WTC11 (cell line): ENCODE measurements at regions not wholly inside any gene's neighbourhood (a gene's known extent, or its start where the extent isn't known, plus 50 kb on each side); places are given as distances from the start of the nearest gene placed in this dataset.

Experiments used
- ATF1 ChIP-seq: sonication (generic); formaldehyde crosslinking; IDR thresholded peaks from 2 replicates; pipeline ENCODE4 v1.8.1; 2023; ENCODE audit warnings: mild to moderate bottlenecking, moderate library complexity, missing genetic modification reagents
- ELF4 ChIP-seq: sonication (generic); formaldehyde crosslinking; IDR thresholded peaks from 2 replicates; pipeline ENCODE4 v1.8.1; 2022; ENCODE audit warnings: low read depth, mild to moderate bottlenecking, moderate library complexity, missing genetic modification reagents
- FOXP1 ChIP-seq: sonication (generic); formaldehyde crosslinking; IDR thresholded peaks from 2 replicates; pipeline ENCODE4 v1.8.0; 2022; ENCODE audit warnings: missing genetic modification reagents, mild to moderate bottlenecking, moderate library complexity, borderline replicate concordance
- GABPB1 ChIP-seq: sonication (generic); formaldehyde crosslinking; IDR thresholded peaks from 2 replicates; pipeline ENCODE4 v1.8.1; 2023; ENCODE audit warnings: mild to moderate bottlenecking, missing genetic modification reagents
- IRF2 ChIP-seq: sonication (generic); formaldehyde crosslinking; IDR thresholded peaks from 2 replicates; pipeline ENCODE4 v1.8.0; 2022; ENCODE audit warnings: low read depth, missing genetic modification reagents, borderline replicate concordance
- NR1H2 ChIP-seq: sonication (generic); formaldehyde crosslinking; IDR thresholded peaks from 2 replicates; pipeline ENCODE4 v1.9.0; 2021; ENCODE audit warnings: mild to moderate bottlenecking, moderate library complexity, missing genetic modification reagents
- TEAD4 ChIP-seq: sonication (generic); formaldehyde crosslinking; IDR thresholded peaks from 2 replicates; pipeline ENCODE4 v1.8.0; 2022; ENCODE audit warnings: mild to moderate bottlenecking, missing genetic modification reagents
- USF1 ChIP-seq: sonication (generic); formaldehyde crosslinking; IDR thresholded peaks from 2 replicates; pipeline ENCODE4 v1.8.0; 2022; ENCODE audit warnings: mild to moderate bottlenecking, missing genetic modification reagents
- ZBTB43 ChIP-seq: sonication (generic); formaldehyde crosslinking; IDR thresholded peaks from 2 replicates; pipeline ENCODE4 v1.8.1; 2023; ENCODE audit warnings: mild to moderate bottlenecking, missing genetic modification reagents
- ZNF532 ChIP-seq: fragments of 250-450 bp; sonication (Bioruptor Pico); IDR thresholded peaks from 2 replicates; pipeline ENCODE4 v1.9.0; 2021; ENCODE audit warnings: mild to moderate bottlenecking, borderline replicate concordance
- ZNF671 ChIP-seq: fragments of 250-450 bp; sonication (Bioruptor Pico); IDR thresholded peaks from 2 replicates; pipeline ENCODE4 v1.8.0; 2021; ENCODE audit warnings: mild to moderate bottlenecking
- TF ChIP-seq, protein P1 (sequence below): sonication (generic); formaldehyde crosslinking; IDR thresholded peaks from 2 replicates; pipeline ENCODE4 v1.8.1; 2023; ENCODE audit warnings: mild to moderate bottlenecking, missing genetic modification reagents, moderate library complexity
- TF ChIP-seq, protein P2 (sequence below): fragments of 200-600 bp; IDR thresholded peaks from 2 replicates; pipeline ENCODE4 v1.8.0; 2022; ENCODE audit warnings: antibody characterized with exemption
- TF ChIP-seq, protein P3 (sequence below): sonication (generic); formaldehyde crosslinking; IDR thresholded peaks from 2 replicates; pipeline ENCODE4 v1.8.0; 2023; ENCODE audit warnings: missing genetic modification reagents, mild to moderate bottlenecking, borderline replicate concordance

GRCh38 chr2:120434492-120435308 is 88.8 kb downstream of the INHBB start:
- TF ChIP-seq, protein P1, sequence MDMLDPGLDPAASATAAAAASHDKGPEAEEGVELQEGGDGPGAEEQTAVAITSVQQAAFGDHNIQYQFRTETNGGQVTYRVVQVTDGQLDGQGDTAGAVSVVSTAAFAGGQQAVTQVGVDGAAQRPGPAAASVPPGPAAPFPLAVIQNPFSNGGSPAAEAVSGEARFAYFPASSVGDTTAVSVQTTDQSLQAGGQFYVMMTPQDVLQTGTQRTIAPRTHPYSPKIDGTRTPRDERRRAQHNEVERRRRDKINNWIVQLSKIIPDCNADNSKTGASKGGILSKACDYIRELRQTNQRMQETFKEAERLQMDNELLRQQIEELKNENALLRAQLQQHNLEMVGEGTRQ, result no peak
- TF ChIP-seq, protein P2, sequence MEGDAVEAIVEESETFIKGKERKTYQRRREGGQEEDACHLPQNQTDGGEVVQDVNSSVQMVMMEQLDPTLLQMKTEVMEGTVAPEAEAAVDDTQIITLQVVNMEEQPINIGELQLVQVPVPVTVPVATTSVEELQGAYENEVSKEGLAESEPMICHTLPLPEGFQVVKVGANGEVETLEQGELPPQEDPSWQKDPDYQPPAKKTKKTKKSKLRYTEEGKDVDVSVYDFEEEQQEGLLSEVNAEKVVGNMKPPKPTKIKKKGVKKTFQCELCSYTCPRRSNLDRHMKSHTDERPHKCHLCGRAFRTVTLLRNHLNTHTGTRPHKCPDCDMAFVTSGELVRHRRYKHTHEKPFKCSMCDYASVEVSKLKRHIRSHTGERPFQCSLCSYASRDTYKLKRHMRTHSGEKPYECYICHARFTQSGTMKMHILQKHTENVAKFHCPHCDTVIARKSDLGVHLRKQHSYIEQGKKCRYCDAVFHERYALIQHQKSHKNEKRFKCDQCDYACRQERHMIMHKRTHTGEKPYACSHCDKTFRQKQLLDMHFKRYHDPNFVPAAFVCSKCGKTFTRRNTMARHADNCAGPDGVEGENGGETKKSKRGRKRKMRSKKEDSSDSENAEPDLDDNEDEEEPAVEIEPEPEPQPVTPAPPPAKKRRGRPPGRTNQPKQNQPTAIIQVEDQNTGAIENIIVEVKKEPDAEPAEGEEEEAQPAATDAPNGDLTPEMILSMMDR, result no peak
- TF ChIP-seq FOXP1 (no peak), ATF1 (CRISPR knock-in tag) (no peak), USF1 (no peak), IRF2 (no peak), TEAD4 (no peak), ZNF532 (CRISPR knock-in tag) (no peak), NR1H2 (no peak), ZBTB43 (CRISPR knock-in tag) (no peak), ELF4 (CRISPR knock-in tag) (no peak), ZNF671 (CRISPR knock-in tag) (no peak), GABPB1 (CRISPR knock-in tag) (no peak)
- TF ChIP-seq, protein P3, sequence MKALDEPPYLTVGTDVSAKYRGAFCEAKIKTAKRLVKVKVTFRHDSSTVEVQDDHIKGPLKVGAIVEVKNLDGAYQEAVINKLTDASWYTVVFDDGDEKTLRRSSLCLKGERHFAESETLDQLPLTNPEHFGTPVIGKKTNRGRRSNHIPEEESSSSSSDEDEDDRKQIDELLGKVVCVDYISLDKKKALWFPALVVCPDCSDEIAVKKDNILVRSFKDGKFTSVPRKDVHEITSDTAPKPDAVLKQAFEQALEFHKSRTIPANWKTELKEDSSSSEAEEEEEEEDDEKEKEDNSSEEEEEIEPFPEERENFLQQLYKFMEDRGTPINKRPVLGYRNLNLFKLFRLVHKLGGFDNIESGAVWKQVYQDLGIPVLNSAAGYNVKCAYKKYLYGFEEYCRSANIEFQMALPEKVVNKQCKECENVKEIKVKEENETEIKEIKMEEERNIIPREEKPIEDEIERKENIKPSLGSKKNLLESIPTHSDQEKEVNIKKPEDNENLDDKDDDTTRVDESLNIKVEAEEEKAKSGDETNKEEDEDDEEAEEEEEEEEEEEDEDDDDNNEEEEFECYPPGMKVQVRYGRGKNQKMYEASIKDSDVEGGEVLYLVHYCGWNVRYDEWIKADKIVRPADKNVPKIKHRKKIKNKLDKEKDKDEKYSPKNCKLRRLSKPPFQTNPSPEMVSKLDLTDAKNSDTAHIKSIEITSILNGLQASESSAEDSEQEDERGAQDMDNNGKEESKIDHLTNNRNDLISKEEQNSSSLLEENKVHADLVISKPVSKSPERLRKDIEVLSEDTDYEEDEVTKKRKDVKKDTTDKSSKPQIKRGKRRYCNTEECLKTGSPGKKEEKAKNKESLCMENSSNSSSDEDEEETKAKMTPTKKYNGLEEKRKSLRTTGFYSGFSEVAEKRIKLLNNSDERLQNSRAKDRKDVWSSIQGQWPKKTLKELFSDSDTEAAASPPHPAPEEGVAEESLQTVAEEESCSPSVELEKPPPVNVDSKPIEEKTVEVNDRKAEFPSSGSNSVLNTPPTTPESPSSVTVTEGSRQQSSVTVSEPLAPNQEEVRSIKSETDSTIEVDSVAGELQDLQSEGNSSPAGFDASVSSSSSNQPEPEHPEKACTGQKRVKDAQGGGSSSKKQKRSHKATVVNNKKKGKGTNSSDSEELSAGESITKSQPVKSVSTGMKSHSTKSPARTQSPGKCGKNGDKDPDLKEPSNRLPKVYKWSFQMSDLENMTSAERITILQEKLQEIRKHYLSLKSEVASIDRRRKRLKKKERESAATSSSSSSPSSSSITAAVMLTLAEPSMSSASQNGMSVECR (CRISPR knock-in tag), result no peak
